ENCODE measurements at regions not wholly inside any gene's neighbourhood (a gene's known extent, or its start where the extent isn't known, plus 50 kb on each side); places are given as distances from the start of the nearest gene placed in this dataset.

GRCh38 chr3:8246070-8246469 lies 255.6 kb upstream of the LMCD1 start:
- TF ChIP-seq, protein P1, sequence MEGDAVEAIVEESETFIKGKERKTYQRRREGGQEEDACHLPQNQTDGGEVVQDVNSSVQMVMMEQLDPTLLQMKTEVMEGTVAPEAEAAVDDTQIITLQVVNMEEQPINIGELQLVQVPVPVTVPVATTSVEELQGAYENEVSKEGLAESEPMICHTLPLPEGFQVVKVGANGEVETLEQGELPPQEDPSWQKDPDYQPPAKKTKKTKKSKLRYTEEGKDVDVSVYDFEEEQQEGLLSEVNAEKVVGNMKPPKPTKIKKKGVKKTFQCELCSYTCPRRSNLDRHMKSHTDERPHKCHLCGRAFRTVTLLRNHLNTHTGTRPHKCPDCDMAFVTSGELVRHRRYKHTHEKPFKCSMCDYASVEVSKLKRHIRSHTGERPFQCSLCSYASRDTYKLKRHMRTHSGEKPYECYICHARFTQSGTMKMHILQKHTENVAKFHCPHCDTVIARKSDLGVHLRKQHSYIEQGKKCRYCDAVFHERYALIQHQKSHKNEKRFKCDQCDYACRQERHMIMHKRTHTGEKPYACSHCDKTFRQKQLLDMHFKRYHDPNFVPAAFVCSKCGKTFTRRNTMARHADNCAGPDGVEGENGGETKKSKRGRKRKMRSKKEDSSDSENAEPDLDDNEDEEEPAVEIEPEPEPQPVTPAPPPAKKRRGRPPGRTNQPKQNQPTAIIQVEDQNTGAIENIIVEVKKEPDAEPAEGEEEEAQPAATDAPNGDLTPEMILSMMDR (IDR thresholded peaks at IDR 0.05; ENCODE audit: low read depth, low read length): no peak
- H3K4me3 ChIP-seq (ENCODE audit: low read depth, low read length): no peak overlapping the region

DNA sequence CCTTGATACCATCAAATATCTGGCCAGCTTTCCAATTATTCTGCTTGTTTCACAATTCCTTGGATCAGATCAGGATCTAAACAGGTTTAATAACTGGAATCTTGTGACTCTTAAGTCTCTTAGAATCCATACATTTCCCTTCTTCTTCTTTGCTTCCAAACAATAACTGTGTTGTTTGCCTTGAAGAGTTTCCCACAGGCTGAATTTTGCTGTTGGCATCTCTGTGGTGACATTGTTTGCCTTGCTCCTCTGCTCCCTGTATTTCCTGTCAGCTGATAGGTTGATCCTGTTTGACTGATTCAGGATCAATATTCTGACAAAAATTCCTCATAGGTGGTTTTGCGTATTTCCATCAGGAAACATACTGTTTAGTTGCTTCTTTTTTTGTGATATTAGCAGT lies 248.4 kb upstream of the LMCD1 start:
- TF ChIP-seq, protein P1 (IDR thresholded peaks at IDR 0.05; ENCODE audit: low read depth, low read length): no peak
- H3K4me3 ChIP-seq (ENCODE audit: low read depth, low read length): no peak overlapping the region

GRCh38 chr3:8254489-8254888 lies 247.1 kb upstream of the LMCD1 start:
- no peak overlapping the region for H3K4me3 ChIP-seq (ENCODE audit: low read depth, low read length)
- TF ChIP-seq, protein P1 (IDR thresholded peaks at IDR 0.05; ENCODE audit: low read depth, low read length): no peak

DNA sequence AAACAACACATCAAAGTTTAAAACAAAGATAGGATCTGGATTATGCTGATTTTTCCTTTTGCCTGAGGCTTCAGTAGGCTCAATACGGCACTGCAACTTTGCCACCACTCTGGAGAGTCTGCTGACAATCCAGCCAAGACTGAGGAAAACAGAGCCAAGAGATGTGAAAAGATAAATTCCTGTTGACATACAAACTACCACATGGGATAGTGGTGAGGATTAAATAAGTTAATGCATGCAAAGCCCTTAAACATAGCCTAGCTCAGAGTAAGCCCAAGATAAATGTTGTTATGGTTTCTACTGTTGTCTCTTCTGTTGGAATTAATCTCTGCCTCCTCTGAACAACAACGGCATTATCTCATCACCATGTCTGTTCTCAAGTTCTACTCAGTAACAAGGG lies 245.9 kb upstream of the LMCD1 start:
- no peak overlapping the region for H3K4me3 ChIP-seq (ENCODE audit: low read depth, low read length)
- TF ChIP-seq, protein P1 (IDR thresholded peaks at IDR 0.05; ENCODE audit: low read depth, low read length): no peak

- TF ChIP-seq, protein P1 (IDR thresholded peaks at IDR 0.05; ENCODE audit: low read depth, low read length): no peak
- H3K4me3 ChIP-seq (ENCODE audit: low read depth, low read length): no peak overlapping the region
These were observed 245.1 kb upstream of the LMCD1 start for GRCh38 chr3:8256441-8257071.

- TF ChIP-seq, protein P1 (IDR thresholded peaks at IDR 0.05; ENCODE audit: low read depth, low read length): no peak
- H3K4me3 ChIP-seq (ENCODE audit: low read depth, low read length): no peak overlapping the region
These were observed 240.6 kb upstream of the LMCD1 start for GRCh38 chr3:8261018-8261417.

DNA sequence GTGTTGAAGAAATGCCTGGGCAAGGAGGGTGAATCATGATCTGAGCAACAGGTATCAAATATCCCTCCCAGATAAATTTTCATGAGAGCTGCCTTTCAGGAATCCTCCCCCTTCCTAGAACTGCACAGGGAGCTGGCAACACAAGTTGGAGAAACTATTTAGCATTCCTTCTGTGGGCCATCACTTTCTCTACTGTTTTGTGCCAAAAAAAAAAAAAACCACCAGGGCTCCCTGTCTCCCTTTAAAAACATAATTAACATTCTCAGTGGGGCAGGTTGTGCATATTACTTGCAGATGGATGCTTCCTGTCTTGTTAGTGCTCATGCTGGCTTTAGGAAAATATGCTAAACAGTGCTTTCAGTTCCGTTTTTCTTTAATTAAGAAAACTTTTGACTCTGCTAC lies 234.9 kb upstream of the LMCD1 start:
- H3K4me3 ChIP-seq (ENCODE audit: low read depth, low read length): no peak overlapping the region
- TF ChIP-seq, protein P1 (IDR thresholded peaks at IDR 0.05; ENCODE audit: low read depth, low read length): no peak
